Astrocyte of the cerebellum (primary cell): ENCODE measurements at regions not wholly inside any gene's neighbourhood (a gene's known extent, or its start where the extent isn't known, plus 50 kb on each side); places are given as distances from the start of the nearest gene placed in this dataset.

ENCODE experiments used
- DNase-seq: peaks from one replicate; pipeline ENCODE4 v3.0.0-alpha.2; 2011; ENCODE audit warnings: low read depth
- H3K4me3 ChIP-seq: 2 replicates; pipeline ENCODE4 v1.5.1; 2011; ENCODE audit warnings: mild to moderate bottlenecking, low read depth, low read length, moderate library complexity
- CTCF ChIP-seq: IDR thresholded peaks from 2 replicates; pipeline ENCODE4 v1.5.1; 2012; ENCODE audit warnings: low read length, low read depth, moderate library complexity, mild to moderate bottlenecking; ENCODE audit errors: missing control alignments
- in situ Hi-C: cut with HindIII; loops from 2 replicates; pipeline ENCODE4 v1.10.0; 2017; ENCODE audit warnings: low sequenced_read_pairs

GRCh38 chr2:151182899-151183809 is 78.5 kb downstream of the RBM43 start:
- no peak for TF ChIP-seq CTCF
- in situ Hi-C loops, result no loop called here
- no peak for DNase-seq
- no peak overlapping the region for H3K4me3 ChIP-seq

GRCh38 chr2:151182396-151182795 is 79.3 kb downstream of the RBM43 start:
- H3K4me3 ChIP-seq, result no peak overlapping the region
- in situ Hi-C loops, result no loop called here
- no peak for DNase-seq
- no peak for TF ChIP-seq CTCF

- in situ Hi-C loops, result no loop called here
- no peak for TF ChIP-seq CTCF
- DNase-seq, result no peak
- H3K4me3 ChIP-seq, result no peak overlapping the region
Measured at GRCh38 chr2:151181524-151181923, 80.1 kb downstream of the RBM43 start.

GRCh38 chr2:151180123-151180522 is 81.5 kb downstream of the RBM43 start:
- no peak for TF ChIP-seq CTCF
- in situ Hi-C loops, result no loop called here
- no peak for DNase-seq
- no peak overlapping the region for H3K4me3 ChIP-seq

- no peak for TF ChIP-seq CTCF
- no peak for DNase-seq
- in situ Hi-C loops, result no loop called here
- H3K4me3 ChIP-seq, result no peak overlapping the region
Measured at GRCh38 chr2:151178207-151178606, 83.5 kb downstream of the RBM43 start.

GRCh38 chr2:151177756-151178155 is 83.9 kb downstream of the RBM43 start:
- TF ChIP-seq CTCF, result no peak
- no peak overlapping the region for H3K4me3 ChIP-seq
- DNase-seq, result no peak
- in situ Hi-C loops, result no loop called here
